HCT116 (cell line): ENCODE measurements at regions not wholly inside any gene's neighbourhood (a gene's known extent, or its start where the extent isn't known, plus 50 kb on each side); places are given as distances from the start of the nearest gene placed in this dataset.

Experiments
- ATAC-seq: fragments of 200-7000 bp; cut with Tn5 transposase; 2 replicates; pipeline ENCODE4 v1.9.1; 2020; ENCODE audit warnings: mild to moderate bottlenecking, moderate library complexity
- BruUV-seq: library from RNA; stranded (reverse); fragments of 400-500 nt; replicated peaks from 2 replicates; lab custom pipeline; 2021; lab: Mats Ljungman, UMichigan
- CTCF ChIA-PET: fragments of 300-600 bp; sonication (Branson Sonifier 250); formaldehyde crosslinking; loops from one replicate; lab custom pipeline; 2021; ENCODE audit warnings: antibody characterized with exemption; lab: Charles Lee
- POLR2A ChIA-PET: fragments of 300-600, 350-600 bp; sonication (Branson Sonifier 250); formaldehyde crosslinking; loops from one replicate; lab custom pipeline; 2021; ENCODE audit warnings: antibody characterized with exemption; lab: Charles Lee
- RAD21 ChIA-PET, 2 experiments: fragments of 300-600 bp; sonication (Branson Sonifier 250); formaldehyde crosslinking; loops; one replicate each; lab custom pipeline; 2023; ENCODE audit warnings: low total read pairs in 2 of 2; ENCODE audit not compliant: uncharacterized antibody in 2 of 2, unreplicated experiment in 2 of 2, low non-redundant PET in 1 of 2; lab: Charles Lee
- DNase-seq: peaks from one replicate; pipeline ENCODE4 v3.0.0-alpha.2; 2010; ENCODE audit warnings: low read depth, low spot score
- H2AFZ ChIP-seq: fragments of 200-600 bp; shearing (Covaris generic), sonication (generic); 2 replicates; pipeline ENCODE4 v1.6.1; 2017; ENCODE audit warnings: low read depth, mixed run types, mixed read lengths, antibody characterized with exemption, low read length; ENCODE audit not compliant: poor library complexity, severe bottlenecking
- H3K27ac ChIP-seq: 2 replicates; pipeline ENCODE4 v1.5.1; 2012; ENCODE audit warnings: low read depth, low read length
- H3K27me3 ChIP-seq: fragments of 200-600 bp; sonication (generic); 2 replicates; pipeline ENCODE4 v1.6.1; 2016; ENCODE audit warnings: mixed run types, low read length, mixed read lengths; ENCODE audit not compliant: insufficient read depth
- H3K36me3 ChIP-seq, 2 experiments: fragments of 200-500 bp in 1 of 2; fragments of 200-600 bp in 1 of 2; sonication (Bioruptor generic) in 1 of 2; sonication (generic) in 1 of 2; 2 replicates each; pipeline versions ENCODE4 v1.5.1 to v1.6.1; 2014 to 2016; ENCODE audit warnings: low read length in 2 of 2, inconsistent platforms in 1 of 2, mixed read lengths in 1 of 2, mixed run types in 1 of 2; ENCODE audit not compliant: insufficient read depth in 2 of 2, control insufficient read depth in 1 of 2
- H3K4me1 ChIP-seq, 2 experiments: fragments of 200-600 bp in 1 of 2; sonication (generic) in 1 of 2; 2 replicates each; pipeline versions ENCODE4 v1.5.1 to v1.6.1; 2012 to 2017; ENCODE audit warnings: low read length in 2 of 2, inconsistent platforms in 1 of 2, mild to moderate bottlenecking in 1 of 2, mixed read lengths in 1 of 2, mixed run types in 1 of 2, moderate library complexity in 1 of 2; ENCODE audit not compliant: insufficient read depth in 2 of 2, control insufficient read depth in 1 of 2
- H3K4me2 ChIP-seq: fragments of 200-600 bp; sonication (generic); 2 replicates; pipeline ENCODE4 v1.6.1; 2017; ENCODE audit warnings: mixed run types, low read length, mixed read lengths
- H3K4me3 ChIP-seq, 2 experiments: fragments of 200-600 bp in 1 of 2; sonication (generic) in 1 of 2; replicated peaks in 1 of 2; 2 replicates each; pipeline ENCODE4 v1.5.1; 2011 to 2016; ENCODE audit warnings: low read length in 2 of 2, control low read depth in 1 of 2, low read depth in 1 of 2, mild to moderate bottlenecking in 1 of 2, mixed read lengths in 1 of 2, mixed run types in 1 of 2
- H3K79me2 ChIP-seq: fragments of 200-600 bp; sonication (generic); 2 replicates; pipeline ENCODE4 v1.6.1; 2017; ENCODE audit warnings: mild to moderate bottlenecking, mixed run types, low read length, moderate library complexity, mixed read lengths; ENCODE audit not compliant: insufficient read depth
- H3K9ac ChIP-seq: fragments of 200-600 bp; sonication (generic); 2 replicates; pipeline ENCODE4 v1.6.1; 2016; ENCODE audit warnings: low read length, mixed read lengths
- H3K9me2 ChIP-seq: fragments of 200-600 bp; sonication (generic), shearing (Covaris generic); 2 replicates; pipeline ENCODE4 v1.6.1; 2017; ENCODE audit warnings: mixed run types, mild to moderate bottlenecking, moderate library complexity; ENCODE audit not compliant: insufficient read depth
- H3K9me3 ChIP-seq, 2 experiments: fragments of 200-500 bp in 1 of 2; fragments of 200-600 bp in 1 of 2; sonication (Bioruptor generic) in 1 of 2; sonication (generic) in 1 of 2; 2 replicates each; pipeline ENCODE4 v1.6.1; 2014 to 2017; ENCODE audit warnings: low read length in 2 of 2, mixed read lengths in 2 of 2, inconsistent platforms in 1 of 2, low read depth in 1 of 2, mild to moderate bottlenecking in 1 of 2, mixed run types in 1 of 2, moderate library complexity in 1 of 2; ENCODE audit not compliant: control insufficient read depth in 1 of 2, insufficient read depth in 1 of 2
- H4K20me1 ChIP-seq: fragments of 200-600 bp; sonication (generic), shearing (Covaris generic); 2 replicates; pipeline ENCODE4 v1.6.1; 2017; ENCODE audit warnings: mixed run types, mild to moderate bottlenecking, moderate library complexity; ENCODE audit not compliant: insufficient read depth
- CBX3 ChIP-seq: IDR thresholded peaks from 2 replicates; pipeline ENCODE4 v1.6.1; 2012; ENCODE audit warnings: low read depth
- EGR1 ChIP-seq: IDR thresholded peaks from 2 replicates; pipeline ENCODE4 v1.6.1; 2012; ENCODE audit warnings: low read depth
- ELF1 ChIP-seq: IDR thresholded peaks from 2 replicates; pipeline ENCODE4 v1.6.1; 2012; ENCODE audit warnings: low read depth, borderline replicate concordance
- EZH2 ChIP-seq: fragments of 200-600 bp; sonication (generic); IDR thresholded peaks from 2 replicates; pipeline ENCODE4 v1.6.1; 2017; ENCODE audit warnings: antibody characterized with exemption, mixed run types
- FOSL1 ChIP-seq: IDR thresholded peaks from 2 replicates; pipeline ENCODE4 v1.6.1; 2012; ENCODE audit warnings: low read depth
- JUND ChIP-seq: IDR thresholded peaks from 2 replicates; pipeline ENCODE4 v1.6.1; 2012
- POLR2A ChIP-seq: IDR thresholded peaks from 2 replicates; pipeline ENCODE4 v1.7.0; 2011; ENCODE audit warnings: borderline replicate concordance; ENCODE audit not compliant: insufficient read depth, insufficient read length; ENCODE audit errors: extremely low read depth
- POLR2AphosphoS5 ChIP-seq: IDR thresholded peaks from 2 replicates; pipeline ENCODE4 v1.6.1; 2011; ENCODE audit warnings: mild to moderate bottlenecking, low read depth, low read length, moderate library complexity
- RAD21 ChIP-seq: IDR thresholded peaks from 2 replicates; pipeline ENCODE4 v1.6.1; 2012; ENCODE audit warnings: low read depth, mild to moderate bottlenecking
- SP1 ChIP-seq: IDR thresholded peaks from 2 replicates; pipeline ENCODE4 v1.6.1; 2012; ENCODE audit warnings: low read depth
- TCF7L2 ChIP-seq: IDR thresholded peaks from 2 replicates; pipeline ENCODE4 v1.7.0; 2011; ENCODE audit warnings: borderline replicate concordance, inconsistent platforms; ENCODE audit not compliant: insufficient read depth, insufficient read length; ENCODE audit errors: extremely low read depth
- intact Hi-C: fragments of 100-400 bp; cut with micrococcal nuclease; formaldehyde crosslinking; loops from 2 replicates; pipeline ENCODE4 v1.10.0; 2022
- TF ChIP-seq, protein P1 (sequence below): IDR thresholded peaks from 2 replicates; pipeline ENCODE4 v1.6.1; 2012
- TF ChIP-seq, protein P2 (sequence below): IDR thresholded peaks from 2 replicates; pipeline ENCODE4 v1.6.1; 2012; ENCODE audit warnings: low read depth
- TF ChIP-seq, protein P3 (sequence below): IDR thresholded peaks from 2 replicates; pipeline ENCODE4 v1.6.1; 2011; ENCODE audit warnings: mild to moderate bottlenecking, low read length, moderate library complexity; ENCODE audit not compliant: insufficient replicate concordance; ENCODE audit errors: extremely low read depth

DNA sequence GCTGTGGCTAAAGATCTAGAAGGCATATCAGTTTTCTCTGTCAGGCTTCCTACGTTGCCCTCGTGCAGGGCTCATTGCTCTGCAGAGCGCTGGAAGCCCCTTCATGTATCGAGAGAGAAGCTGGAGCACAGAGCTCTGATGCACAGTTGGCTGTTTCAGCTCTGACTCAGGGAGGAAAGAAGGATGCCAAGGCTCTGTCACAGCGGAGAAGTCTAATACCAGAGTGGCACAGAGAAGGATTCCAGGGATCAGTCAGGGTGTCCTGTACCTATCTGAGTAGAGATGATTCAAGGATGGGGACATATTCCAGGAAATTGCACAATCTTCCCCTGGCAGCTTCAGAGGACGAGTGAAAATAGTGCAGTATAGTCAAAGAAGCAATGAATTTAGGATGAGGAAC is 179.2 kb upstream of the FMN2 start:
- BruUV-seq = no TSS peak
- Histone ChIP-seq H3K4me3 (no peak overlapping the region), H3K36me3 (no peaks in the 10 kb centered on the region), H3K9ac (no peak overlapping the region), H3K9me2 (no peaks in the 10 kb centered on the region), H3K27me3 (no peaks in the 10 kb centered on the region), H3K4me2 (no peak overlapping the region), H2AFZ (no peak overlapping the region), H4K20me1 (no peaks in the 10 kb centered on the region), H3K4me1 (no peaks in the 10 kb centered on the region), H3K27ac (no peak overlapping the region), H3K79me2 (no peaks in the 10 kb centered on the region), H3K9me3 (peaks cover 6 to 11% of the 10 kb centered on the region in 2 experiments; a peak in 3 of 4 replicates)
- ATAC-seq = no peak
- intact Hi-C loops = no loop called here
- no peak for DNase-seq
- RAD21 ChIA-PET = no interaction called here
- no peak for TF ChIP-seq ELF1
- no peak for TF ChIP-seq JUND
- TF ChIP-seq POLR2AphosphoS5 = no peak
- TF ChIP-seq FOSL1 = no peak
- TF ChIP-seq, protein P1, sequence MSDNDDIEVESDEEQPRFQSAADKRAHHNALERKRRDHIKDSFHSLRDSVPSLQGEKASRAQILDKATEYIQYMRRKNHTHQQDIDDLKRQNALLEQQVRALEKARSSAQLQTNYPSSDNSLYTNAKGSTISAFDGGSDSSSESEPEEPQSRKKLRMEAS = no peak
- no peak for TF ChIP-seq CBX3
- TF ChIP-seq, protein P2, sequence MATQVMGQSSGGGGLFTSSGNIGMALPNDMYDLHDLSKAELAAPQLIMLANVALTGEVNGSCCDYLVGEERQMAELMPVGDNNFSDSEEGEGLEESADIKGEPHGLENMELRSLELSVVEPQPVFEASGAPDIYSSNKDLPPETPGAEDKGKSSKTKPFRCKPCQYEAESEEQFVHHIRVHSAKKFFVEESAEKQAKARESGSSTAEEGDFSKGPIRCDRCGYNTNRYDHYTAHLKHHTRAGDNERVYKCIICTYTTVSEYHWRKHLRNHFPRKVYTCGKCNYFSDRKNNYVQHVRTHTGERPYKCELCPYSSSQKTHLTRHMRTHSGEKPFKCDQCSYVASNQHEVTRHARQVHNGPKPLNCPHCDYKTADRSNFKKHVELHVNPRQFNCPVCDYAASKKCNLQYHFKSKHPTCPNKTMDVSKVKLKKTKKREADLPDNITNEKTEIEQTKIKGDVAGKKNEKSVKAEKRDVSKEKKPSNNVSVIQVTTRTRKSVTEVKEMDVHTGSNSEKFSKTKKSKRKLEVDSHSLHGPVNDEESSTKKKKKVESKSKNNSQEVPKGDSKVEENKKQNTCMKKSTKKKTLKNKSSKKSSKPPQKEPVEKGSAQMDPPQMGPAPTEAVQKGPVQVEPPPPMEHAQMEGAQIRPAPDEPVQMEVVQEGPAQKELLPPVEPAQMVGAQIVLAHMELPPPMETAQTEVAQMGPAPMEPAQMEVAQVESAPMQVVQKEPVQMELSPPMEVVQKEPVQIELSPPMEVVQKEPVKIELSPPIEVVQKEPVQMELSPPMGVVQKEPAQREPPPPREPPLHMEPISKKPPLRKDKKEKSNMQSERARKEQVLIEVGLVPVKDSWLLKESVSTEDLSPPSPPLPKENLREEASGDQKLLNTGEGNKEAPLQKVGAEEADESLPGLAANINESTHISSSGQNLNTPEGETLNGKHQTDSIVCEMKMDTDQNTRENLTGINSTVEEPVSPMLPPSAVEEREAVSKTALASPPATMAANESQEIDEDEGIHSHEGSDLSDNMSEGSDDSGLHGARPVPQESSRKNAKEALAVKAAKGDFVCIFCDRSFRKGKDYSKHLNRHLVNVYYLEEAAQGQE = no peak
- TF ChIP-seq RAD21 = no peak
- no peak for TF ChIP-seq TCF7L2
- TF ChIP-seq, protein P3, sequence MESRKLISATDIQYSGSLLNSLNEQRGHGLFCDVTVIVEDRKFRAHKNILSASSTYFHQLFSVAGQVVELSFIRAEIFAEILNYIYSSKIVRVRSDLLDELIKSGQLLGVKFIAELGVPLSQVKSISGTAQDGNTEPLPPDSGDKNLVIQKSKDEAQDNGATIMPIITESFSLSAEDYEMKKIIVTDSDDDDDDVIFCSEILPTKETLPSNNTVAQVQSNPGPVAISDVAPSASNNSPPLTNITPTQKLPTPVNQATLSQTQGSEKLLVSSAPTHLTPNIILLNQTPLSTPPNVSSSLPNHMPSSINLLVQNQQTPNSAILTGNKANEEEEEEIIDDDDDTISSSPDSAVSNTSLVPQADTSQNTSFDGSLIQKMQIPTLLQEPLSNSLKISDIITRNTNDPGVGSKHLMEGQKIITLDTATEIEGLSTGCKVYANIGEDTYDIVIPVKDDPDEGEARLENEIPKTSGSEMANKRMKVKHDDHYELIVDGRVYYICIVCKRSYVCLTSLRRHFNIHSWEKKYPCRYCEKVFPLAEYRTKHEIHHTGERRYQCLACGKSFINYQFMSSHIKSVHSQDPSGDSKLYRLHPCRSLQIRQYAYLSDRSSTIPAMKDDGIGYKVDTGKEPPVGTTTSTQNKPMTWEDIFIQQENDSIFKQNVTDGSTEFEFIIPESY = no peak
- TF ChIP-seq EGR1 = no peak
- TF ChIP-seq POLR2A = no peak
- TF ChIP-seq SP1 = no peak
- TF ChIP-seq EZH2 = no peak
- POLR2A ChIA-PET = no interaction called here
- CTCF ChIA-PET = interaction anchor here (1.0 kb wide), 1 partner anchor 15 kb away, joined by 3 read pairs; no protein-coding TSS in a partner anchor
